GM10248 (cell line): ENCODE measurements at regions not wholly inside any gene's neighbourhood (a gene's known extent, or its start where the extent isn't known, plus 50 kb on each side); places are given as distances from the start of the nearest gene placed in this dataset.

Experiments used
- CTCF ChIA-PET: fragments of 300-600 bp; sonication (Branson Sonifier 250); formaldehyde crosslinking; extraction: SDS; loops from one replicate; lab custom pipeline; 2021; ENCODE audit warnings: antibody characterized with exemption; lab: Yijun Ruan, JAX
- POLR2A ChIA-PET: fragments of 350-650 bp; sonication (Branson Sonifier 250); formaldehyde crosslinking; extraction: SDS; loops from one replicate; lab custom pipeline; 2020; ENCODE audit warnings: antibody characterized with exemption; lab: Yijun Ruan, JAX
- DNase-seq: peaks from one replicate; pipeline ENCODE4 v3.0.0; 2012; ENCODE audit errors: extremely low spot score
- CTCF ChIP-seq: IDR thresholded peaks from 2 replicates; pipeline ENCODE4 v1.5.1; 2012; ENCODE audit warnings: mild to moderate bottlenecking, low read depth; ENCODE audit errors: extremely low read depth, missing control alignments, control extremely low read depth

DNA sequence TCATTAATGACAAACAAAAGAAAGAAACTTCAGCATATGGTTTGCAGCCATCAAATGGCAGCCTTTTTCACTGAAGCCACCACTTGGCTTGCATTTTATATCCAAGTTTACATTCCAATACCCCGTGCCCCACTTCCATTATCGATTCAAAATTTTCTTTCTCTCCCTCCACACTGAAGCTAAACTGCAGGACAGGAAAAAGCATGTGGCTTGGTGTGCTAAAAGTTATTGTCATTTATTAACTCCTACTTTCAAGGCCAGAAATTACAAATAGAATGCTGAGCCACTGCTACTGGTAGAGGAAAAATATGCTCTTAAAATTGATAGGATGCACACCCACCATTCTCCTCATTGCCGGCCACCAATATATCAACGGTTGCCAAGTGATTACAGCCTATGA is 351.6 kb upstream of the DUSP10 start:
- no peak for TF ChIP-seq CTCF
- DNase-seq, result no peak
- CTCF ChIA-PET, result interaction anchor here (0.9 to 1.5 kb wide), 2 partner anchors 8 to 22 kb away, joined by 3 to 4 read pairs; no protein-coding TSS in a partner anchor
- POLR2A ChIA-PET, result no interaction called here

DNA sequence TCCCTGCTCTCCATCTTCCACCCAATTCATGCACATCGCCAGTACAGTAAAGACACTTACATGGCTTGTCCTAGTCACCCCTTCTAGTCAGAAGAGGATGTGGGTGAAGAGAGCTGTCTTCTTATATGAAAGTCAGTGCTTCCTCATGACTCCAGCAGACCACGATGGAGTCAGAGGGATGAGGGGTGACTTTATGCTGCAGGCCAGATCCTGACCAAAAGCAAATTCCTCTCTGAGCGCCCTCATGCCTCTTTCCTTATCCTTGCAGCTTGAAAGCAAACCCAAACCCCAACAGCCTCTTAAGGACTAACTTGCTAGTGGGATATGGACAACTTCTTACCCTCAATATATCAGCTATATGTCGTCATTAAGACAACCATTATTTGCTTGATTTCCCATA is 348.2 kb upstream of the DUSP10 start:
- ChIA-PET CTCF (no interaction called here), POLR2A (no interaction called here)
- DNase-seq, result no peak
- no peak for TF ChIP-seq CTCF

GRCh38 chr1:222087221-222087920 is 345.5 kb upstream of the DUSP10 start:
- CTCF ChIA-PET, result no interaction called here
- POLR2A ChIA-PET, result no interaction called here

DNA sequence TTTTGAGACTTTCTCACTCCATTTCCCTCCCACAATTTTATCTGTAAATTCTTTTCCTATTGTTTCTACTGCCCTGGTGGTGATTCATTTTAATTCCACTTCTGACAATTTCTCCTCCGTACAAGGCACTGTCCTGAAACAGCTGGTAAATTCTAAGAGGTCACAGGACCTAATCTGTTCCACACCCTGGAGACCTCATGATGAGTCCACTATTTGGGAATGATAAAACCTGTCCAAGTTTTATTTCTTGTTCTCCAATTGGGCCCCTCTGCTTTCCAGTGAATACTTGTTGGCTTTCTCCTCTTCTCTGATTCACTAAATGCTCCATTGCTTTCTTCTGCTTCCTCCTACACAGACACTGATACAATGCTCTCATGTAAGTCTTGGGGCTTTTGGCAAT is 343.1 kb upstream of the DUSP10 start:
- ChIA-PET CTCF (interaction anchor here (1.3 to 2.5 kb wide), 2 partner anchors 10 to 12 kb away, joined by 7 to 9 read pairs; no protein-coding TSS in a partner anchor), POLR2A (no interaction called here)
- TF ChIP-seq CTCF, result no peak
- DNase-seq, result no peak

More at GRCh38 chr1:222087221-222087920, 345.5 kb upstream of the DUSP10 start:
- TF ChIP-seq CTCF, result no peak
- no peak for DNase-seq

DNA sequence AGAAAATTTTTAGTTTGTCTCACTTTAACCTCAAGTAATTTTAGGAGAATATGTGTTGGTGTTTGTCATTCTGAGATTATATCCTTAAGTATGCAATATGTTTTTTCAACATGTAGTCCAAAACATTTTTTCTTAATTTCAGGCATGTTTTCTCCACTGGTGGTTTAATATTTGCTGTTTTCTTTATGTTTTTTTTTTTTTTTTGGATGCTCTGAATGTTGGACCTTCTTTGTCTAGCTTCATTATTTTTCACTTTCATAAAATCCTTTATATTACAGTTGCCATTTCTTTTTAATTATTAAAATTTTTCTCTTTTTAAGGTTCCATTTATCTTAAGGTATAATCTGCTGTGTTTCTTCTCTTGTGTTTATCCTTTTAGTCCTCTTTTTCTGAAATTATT is 342.2 kb upstream of the DUSP10 start:
- TF ChIP-seq CTCF, result no peak
- CTCF ChIA-PET, result interaction anchor here (1.3 to 2.5 kb wide), 2 partner anchors 11 to 13 kb away, joined by 7 to 9 read pairs; no protein-coding TSS in a partner anchor
- POLR2A ChIA-PET, result no interaction called here
- DNase-seq, result no peak

DNA sequence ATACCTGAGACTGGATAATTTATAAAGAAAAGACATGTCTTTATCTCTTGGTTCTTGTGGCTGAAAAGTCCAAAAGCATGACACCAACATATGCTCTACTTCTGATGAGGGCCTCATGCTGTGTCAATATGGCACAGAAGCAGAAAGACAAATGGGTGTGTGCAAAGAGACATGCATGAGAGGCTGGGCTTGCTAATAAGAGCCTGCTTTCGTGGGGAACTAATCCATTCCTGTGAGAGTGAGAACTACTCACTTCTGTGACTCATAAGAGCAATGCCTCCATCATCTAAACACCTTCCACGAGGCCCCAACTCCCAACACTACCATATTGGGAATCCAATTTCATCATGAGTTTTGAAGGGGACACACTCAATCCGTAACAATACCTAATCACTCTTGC is 340.0 kb upstream of the DUSP10 start:
- ChIA-PET CTCF (interaction anchor here (1.5 kb wide), 1 partner anchor 15 kb away, joined by 3 read pairs; no protein-coding TSS in a partner anchor), POLR2A (no interaction called here)
- TF ChIP-seq CTCF, result no peak
- no peak for DNase-seq
